HG03280 (cell line): ENCODE measurements at regions not wholly inside any gene's neighbourhood (a gene's known extent, or its start where the extent isn't known, plus 50 kb on each side); places are given as distances from the start of the nearest gene placed in this dataset.

Experiments used
- ATAC-seq: cut with Tn5 transposase; IDR thresholded peaks from one replicate; pipeline ENCODE4 v1.9.1; 2021; ENCODE audit warnings: mild to moderate bottlenecking, moderate library complexity; ENCODE audit not compliant: unreplicated experiment

GRCh38 chr9:99391937-99392594 lies 170.0 kb downstream of the SEC61B start:
- no peak for ATAC-seq

- ATAC-seq = no peak
Observed at GRCh38 chr9:99392986-99393385, 170.9 kb downstream of the SEC61B start.

GRCh38 chr9:99393993-99394392 lies 171.9 kb downstream of the SEC61B start:
- ATAC-seq = no peak

- no peak for ATAC-seq
Observed at GRCh38 chr9:99398241-99398640, 176.2 kb downstream of the SEC61B start.

GRCh38 chr9:99399474-99399873 lies 177.4 kb downstream of the SEC61B start:
- ATAC-seq = no peak

- ATAC-seq = no peak
Observed at GRCh38 chr9:99400184-99400731, 178.2 kb downstream of the SEC61B start.

GRCh38 chr9:99401680-99402504 lies 179.8 kb downstream of the SEC61B start:
- no peak for ATAC-seq

- ATAC-seq = no peak
Observed at GRCh38 chr9:99403371-99403770, 181.3 kb downstream of the SEC61B start.

- ATAC-seq = no peak
Observed at GRCh38 chr9:99405359-99405758, 183.3 kb downstream of the SEC61B start.

GRCh38 chr9:99406939-99407338 lies 184.9 kb downstream of the SEC61B start:
- no peak for ATAC-seq

GRCh38 chr9:99411068-99411467 lies 189.0 kb downstream of the SEC61B start:
- no peak for ATAC-seq

- no peak for ATAC-seq
Observed at GRCh38 chr9:99411479-99412115, 189.5 kb downstream of the SEC61B start.

GRCh38 chr9:99412606-99413005 lies 190.5 kb downstream of the SEC61B start:
- ATAC-seq = no peak

- no peak for ATAC-seq
Observed at GRCh38 chr9:99414321-99414720, 192.2 kb downstream of the SEC61B start.

GRCh38 chr9:99415606-99416005 lies 193.5 kb downstream of the SEC61B start:
- no peak for ATAC-seq

GRCh38 chr9:99416007-99416406 lies 193.9 kb downstream of the SEC61B start:
- ATAC-seq = no peak

GRCh38 chr9:99419070-99419469 lies 197.0 kb downstream of the SEC61B start:
- ATAC-seq = no peak

- ATAC-seq = no peak
Observed at GRCh38 chr9:99421369-99421768, 199.3 kb downstream of the SEC61B start.

GRCh38 chr9:99425124-99425523 lies 203.0 kb downstream of the SEC61B start:
- ATAC-seq = no peak

GRCh38 chr9:99425923-99426842 lies 204.1 kb downstream of the SEC61B start:
- no peak for ATAC-seq

- no peak for ATAC-seq
Observed at GRCh38 chr9:99427260-99427659, 205.2 kb downstream of the SEC61B start.
